BE2C (cell line): ENCODE measurements at regions not wholly inside any gene's neighbourhood (a gene's known extent, or its start where the extent isn't known, plus 50 kb on each side); places are given as distances from the start of the nearest gene placed in this dataset.

ENCODE experiments used
- DNase-seq: peaks from one replicate; pipeline ENCODE4 v3.0.0-alpha.2; 2020
- H3K27me3 ChIP-seq: fragments of 250-450 bp; sonication (Bioruptor Pico); 2 replicates; pipeline ENCODE4 v1.5.1; 2020; ENCODE audit warnings: mild to moderate bottlenecking
- H3K36me3 ChIP-seq: fragments of 250-450 bp; sonication (Bioruptor Pico); 2 replicates; pipeline ENCODE4 v1.5.1; 2020; ENCODE audit warnings: mild to moderate bottlenecking
- H3K4me1 ChIP-seq: fragments of 250-450 bp; sonication (Bioruptor Pico); 2 replicates; pipeline ENCODE4 v1.5.1; 2020
- H3K4me3 ChIP-seq: 2 replicates; pipeline ENCODE4 v1.5.1; 2011; ENCODE audit warnings: low read depth, low read length
- H3K9me3 ChIP-seq: fragments of 250-450 bp; sonication (Bioruptor Pico); 2 replicates; pipeline ENCODE4 v1.5.1; 2020
- TF ChIP-seq, protein P1 (sequence below): IDR thresholded peaks from 2 replicates; pipeline ENCODE4 v1.5.1; 2012; ENCODE audit warnings: mild to moderate bottlenecking, low read depth, low read length

DNA sequence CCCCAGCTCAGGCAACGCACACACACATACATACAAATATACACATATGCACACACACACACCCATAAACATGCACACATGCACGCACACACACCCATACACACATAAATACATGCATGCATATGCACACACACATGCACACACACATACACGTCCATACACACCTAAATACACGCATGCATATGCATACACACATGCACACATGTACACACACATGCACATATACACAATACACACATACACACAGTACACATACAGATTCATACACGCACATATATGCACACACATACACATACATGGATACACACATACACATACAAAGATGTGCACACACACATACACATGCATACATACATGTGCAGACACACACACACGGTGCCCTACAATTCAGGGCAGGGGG is 496.6 kb downstream of the TBC1D22A start:
- TF ChIP-seq, protein P1, sequence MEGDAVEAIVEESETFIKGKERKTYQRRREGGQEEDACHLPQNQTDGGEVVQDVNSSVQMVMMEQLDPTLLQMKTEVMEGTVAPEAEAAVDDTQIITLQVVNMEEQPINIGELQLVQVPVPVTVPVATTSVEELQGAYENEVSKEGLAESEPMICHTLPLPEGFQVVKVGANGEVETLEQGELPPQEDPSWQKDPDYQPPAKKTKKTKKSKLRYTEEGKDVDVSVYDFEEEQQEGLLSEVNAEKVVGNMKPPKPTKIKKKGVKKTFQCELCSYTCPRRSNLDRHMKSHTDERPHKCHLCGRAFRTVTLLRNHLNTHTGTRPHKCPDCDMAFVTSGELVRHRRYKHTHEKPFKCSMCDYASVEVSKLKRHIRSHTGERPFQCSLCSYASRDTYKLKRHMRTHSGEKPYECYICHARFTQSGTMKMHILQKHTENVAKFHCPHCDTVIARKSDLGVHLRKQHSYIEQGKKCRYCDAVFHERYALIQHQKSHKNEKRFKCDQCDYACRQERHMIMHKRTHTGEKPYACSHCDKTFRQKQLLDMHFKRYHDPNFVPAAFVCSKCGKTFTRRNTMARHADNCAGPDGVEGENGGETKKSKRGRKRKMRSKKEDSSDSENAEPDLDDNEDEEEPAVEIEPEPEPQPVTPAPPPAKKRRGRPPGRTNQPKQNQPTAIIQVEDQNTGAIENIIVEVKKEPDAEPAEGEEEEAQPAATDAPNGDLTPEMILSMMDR: no peak
- no peak for DNase-seq
- no peak overlapping the region for H3K4me3 ChIP-seq

DNA sequence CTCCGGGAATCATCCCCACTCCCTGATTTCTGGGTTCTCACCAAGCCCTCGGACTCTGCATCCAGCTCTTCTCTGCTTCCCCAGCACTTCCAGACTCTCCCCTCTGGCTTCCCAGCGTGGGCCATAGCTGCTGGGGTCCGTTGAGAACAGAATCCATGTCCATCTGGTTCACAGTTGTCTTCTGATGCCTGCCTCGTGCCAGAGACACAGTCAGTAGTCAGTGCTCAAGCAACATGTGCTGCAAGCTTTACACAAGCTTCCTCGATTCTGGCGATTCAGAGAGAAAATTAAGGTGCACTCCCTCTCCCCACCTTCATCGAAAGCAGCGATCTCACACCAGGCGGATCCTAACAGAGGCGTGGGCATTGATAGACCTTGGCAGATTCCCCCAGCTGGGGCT is 495.5 kb downstream of the TBC1D22A start:
- no peak for DNase-seq
- H3K9me3 ChIP-seq: no peaks in the 10 kb centered on the region
- H3K27me3 ChIP-seq: no peaks in the 10 kb centered on the region
- no peak overlapping the region for H3K4me3 ChIP-seq
- TF ChIP-seq, protein P1: no peak
- H3K4me1 ChIP-seq: no peaks in the 10 kb centered on the region
- H3K36me3 ChIP-seq: no peaks in the 10 kb centered on the region

More for the DNA sequence above, 496.6 kb downstream of the TBC1D22A start:
- Histone ChIP-seq H3K36me3 (no peaks in the 10 kb centered on the region), H3K4me1 (no peaks in the 10 kb centered on the region), H3K9me3 (no peaks in the 10 kb centered on the region), H3K27me3 (no peaks in the 10 kb centered on the region)

DNA sequence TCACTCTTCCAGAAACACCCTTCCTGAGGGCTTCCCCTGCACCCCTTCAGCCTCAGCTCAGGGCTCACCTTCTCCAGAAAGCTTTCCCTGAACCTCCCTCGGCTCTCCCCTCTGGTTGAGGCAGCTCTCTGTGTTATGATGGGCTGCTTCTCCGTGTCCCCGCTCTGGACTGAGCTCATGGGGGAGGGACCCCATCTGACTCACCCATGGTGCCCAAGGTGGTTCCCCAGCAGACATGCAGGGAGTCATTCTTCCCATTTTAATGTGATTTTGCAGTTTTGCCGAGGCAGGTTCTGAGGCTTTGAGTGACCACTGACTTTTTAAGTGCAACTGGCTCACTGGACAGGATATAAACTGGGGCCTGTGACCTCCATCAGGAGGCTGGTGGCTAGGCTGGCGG is 495.1 kb downstream of the TBC1D22A start:
- Histone ChIP-seq H3K4me3 (no peak overlapping the region), H3K9me3 (no peaks in the 10 kb centered on the region), H3K27me3 (no peaks in the 10 kb centered on the region), H3K4me1 (no peaks in the 10 kb centered on the region), H3K36me3 (no peaks in the 10 kb centered on the region)
- TF ChIP-seq, protein P1: no peak
- no peak for DNase-seq

DNA sequence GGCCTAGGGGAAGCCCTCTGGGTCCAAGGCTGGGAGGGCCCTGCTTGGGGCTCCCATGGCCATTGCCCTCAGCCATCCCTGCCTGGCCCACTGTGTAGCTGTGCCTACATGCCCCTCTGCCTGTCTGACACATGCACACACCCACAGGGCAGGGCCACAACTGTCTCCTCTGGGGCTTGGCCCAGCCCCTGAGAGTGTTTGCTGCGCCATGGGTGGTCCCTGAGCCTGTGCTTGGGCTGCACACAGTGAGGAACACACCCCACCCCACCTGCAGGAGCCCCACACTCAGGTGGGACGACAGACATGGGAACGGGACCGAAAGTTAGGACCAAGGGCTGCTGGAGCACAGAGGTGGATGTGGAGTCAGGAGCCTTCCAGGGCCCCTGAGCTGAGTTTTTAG is 489.5 kb downstream of the TBC1D22A start:
- no peaks in the 10 kb centered on the region for H3K27me3 ChIP-seq
- no peak for DNase-seq
- TF ChIP-seq, protein P1: no peak
- no peaks in the 10 kb centered on the region for H3K9me3 ChIP-seq
- H3K36me3 ChIP-seq: no peaks in the 10 kb centered on the region
- no peaks in the 10 kb centered on the region for H3K4me1 ChIP-seq
- H3K4me3 ChIP-seq: no peak overlapping the region

DNA sequence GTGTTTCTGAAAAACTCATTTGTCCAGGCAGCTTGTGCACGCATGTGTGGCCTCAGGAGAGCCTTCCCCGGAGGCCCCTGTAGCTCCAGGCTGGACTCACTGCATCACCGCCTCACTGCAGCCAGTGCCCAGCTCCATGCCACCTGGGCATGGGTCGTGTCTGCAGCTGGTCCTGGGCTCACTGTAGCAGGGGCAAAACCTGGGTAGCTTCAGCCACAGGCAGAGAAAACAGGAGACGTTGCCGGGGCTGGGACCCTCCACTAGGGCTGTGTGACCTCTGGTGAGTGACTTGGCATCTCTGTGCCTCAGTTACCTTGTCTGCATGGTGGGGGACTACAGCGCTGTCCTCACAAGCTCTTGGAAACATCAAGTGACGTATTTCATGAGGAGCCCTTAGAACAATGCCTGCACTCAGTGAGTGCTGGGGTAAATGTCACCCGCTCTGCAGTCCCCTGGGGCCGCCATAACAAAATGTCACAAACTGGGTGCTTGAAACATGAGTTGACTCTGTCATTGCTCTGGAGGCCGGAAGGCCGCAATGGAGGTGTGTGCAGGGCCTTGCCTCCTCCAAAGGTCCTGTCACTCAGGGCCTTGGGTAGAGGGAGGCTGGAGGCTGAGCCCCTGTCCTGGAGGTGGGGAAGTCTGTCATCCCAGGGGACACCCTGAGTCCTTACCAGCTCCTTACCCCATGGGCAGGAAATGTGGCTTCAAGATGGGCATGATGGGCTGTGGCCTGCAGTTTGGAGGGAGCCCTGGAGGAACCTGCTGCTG is 488.7 kb downstream of the TBC1D22A start:
- TF ChIP-seq, protein P1: no peak
- H3K4me3 ChIP-seq: no peak overlapping the region
- no peaks in the 10 kb centered on the region for H3K27me3 ChIP-seq
- no peaks in the 10 kb centered on the region for H3K9me3 ChIP-seq
- H3K4me1 ChIP-seq: no peaks in the 10 kb centered on the region
- no peaks in the 10 kb centered on the region for H3K36me3 ChIP-seq
- no peak for DNase-seq

DNA sequence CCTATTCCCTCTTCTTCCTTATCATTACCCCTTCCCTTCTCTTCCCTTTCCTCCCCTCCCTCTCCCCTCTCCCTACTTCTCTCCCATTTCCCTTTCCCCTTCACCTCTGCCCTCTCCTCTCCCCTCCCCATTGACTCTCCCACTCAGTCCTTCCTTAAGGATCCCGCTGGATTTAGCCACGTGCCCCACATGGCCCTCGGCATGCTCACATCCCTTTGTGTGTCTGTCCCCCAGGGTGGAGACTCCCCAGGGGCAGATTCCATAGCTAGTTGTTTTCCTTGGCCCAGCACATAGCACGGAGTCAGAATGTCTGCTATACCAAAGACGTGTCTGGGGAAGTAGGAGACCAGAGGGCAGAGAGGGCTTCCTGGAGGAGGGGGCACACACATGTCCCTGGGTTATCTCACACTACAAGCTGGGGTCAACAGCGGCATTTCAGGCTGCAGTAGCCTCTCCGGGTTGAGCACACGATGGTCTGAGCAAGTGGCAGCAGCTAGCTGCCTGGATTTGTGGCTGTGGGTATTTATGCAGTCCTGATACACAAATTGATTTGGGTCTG is 487.0 kb downstream of the TBC1D22A start:
- Histone ChIP-seq H3K36me3 (no peaks in the 10 kb centered on the region), H3K4me1 (no peaks in the 10 kb centered on the region), H3K4me3 (no peak overlapping the region), H3K9me3 (no peaks in the 10 kb centered on the region), H3K27me3 (no peaks in the 10 kb centered on the region)
- DNase-seq: no peak
- TF ChIP-seq, protein P1: no peak
